ENCODE measurements at regions not wholly inside any gene's neighbourhood (a gene's known extent, or its start where the extent isn't known, plus 50 kb on each side); places are given as distances from the start of the nearest gene placed in this dataset.

DNA sequence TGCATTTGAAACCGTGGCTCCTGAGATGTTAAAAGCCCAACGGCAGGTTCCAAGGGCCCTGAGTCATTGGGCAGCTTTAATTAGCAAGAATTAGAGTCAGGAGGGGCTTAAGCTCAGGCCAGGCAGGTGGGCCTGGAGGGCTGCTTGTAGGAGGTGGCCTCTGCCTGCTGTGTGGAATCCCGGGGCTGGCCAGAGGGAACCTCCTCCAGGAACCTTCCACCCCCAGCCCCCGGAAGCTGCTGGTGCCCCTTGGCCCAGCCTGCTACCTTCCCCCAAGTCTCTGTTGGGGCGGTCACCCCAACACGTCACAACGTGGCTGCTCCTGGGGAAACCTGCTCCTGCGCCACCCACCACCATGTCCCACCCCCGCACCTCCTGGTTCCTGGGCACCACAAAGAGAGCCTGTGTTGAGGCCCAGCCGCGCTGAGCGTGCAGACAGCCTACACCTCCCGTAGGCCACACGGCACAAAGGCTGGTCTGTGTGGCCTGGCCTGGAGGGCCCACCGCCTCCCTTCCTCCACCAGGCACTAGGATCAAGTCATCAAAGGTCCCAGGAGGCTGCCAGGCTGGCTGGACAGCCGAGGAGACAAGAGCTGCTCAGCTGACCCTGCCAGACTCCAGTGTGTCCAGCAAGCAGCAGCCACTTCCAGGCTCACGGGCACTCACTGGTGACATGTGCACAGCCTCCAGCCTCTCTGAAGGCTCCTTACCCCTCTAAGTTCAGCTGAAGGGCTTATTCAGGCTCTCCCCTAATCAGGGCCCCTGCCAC is 86.3 kb downstream of the SNX5 start:
- H3K4me3 ChIP-seq (ENCODE audit: low read length), result no peak overlapping the region
- H3K27me3 ChIP-seq (ENCODE audit: control insufficient read depth, insufficient read depth, low read length), result no peaks in the 10 kb centered on the region
- H3K4me3 Mint-ChIP-seq, result no peak overlapping the region
- ATAC-seq (no peak), DNase-seq (no peak)
- TF ChIP-seq, protein P1, sequence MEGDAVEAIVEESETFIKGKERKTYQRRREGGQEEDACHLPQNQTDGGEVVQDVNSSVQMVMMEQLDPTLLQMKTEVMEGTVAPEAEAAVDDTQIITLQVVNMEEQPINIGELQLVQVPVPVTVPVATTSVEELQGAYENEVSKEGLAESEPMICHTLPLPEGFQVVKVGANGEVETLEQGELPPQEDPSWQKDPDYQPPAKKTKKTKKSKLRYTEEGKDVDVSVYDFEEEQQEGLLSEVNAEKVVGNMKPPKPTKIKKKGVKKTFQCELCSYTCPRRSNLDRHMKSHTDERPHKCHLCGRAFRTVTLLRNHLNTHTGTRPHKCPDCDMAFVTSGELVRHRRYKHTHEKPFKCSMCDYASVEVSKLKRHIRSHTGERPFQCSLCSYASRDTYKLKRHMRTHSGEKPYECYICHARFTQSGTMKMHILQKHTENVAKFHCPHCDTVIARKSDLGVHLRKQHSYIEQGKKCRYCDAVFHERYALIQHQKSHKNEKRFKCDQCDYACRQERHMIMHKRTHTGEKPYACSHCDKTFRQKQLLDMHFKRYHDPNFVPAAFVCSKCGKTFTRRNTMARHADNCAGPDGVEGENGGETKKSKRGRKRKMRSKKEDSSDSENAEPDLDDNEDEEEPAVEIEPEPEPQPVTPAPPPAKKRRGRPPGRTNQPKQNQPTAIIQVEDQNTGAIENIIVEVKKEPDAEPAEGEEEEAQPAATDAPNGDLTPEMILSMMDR (IDR thresholded peaks at IDR 0.05), result no peak
- peaks cover 9 to 13% of the 10 kb centered on the region in 2 donors for H3K27me3 Mint-ChIP-seq (ENCODE audit: low read depth in 2 of 2)
- peaks cover 12 to 13% of the 10 kb centered on the region in 2 donors for H3K4me1 Mint-ChIP-seq
- no peaks in the 10 kb centered on the region for H3K36me3 Mint-ChIP-seq
- intact Hi-C loops (cut with micrococcal nuclease), result no loop called here
- no peak overlapping the region for H3K27ac ChIP-seq (ENCODE audit: low read length)
- peaks cover 15% of the 10 kb centered on the region for H3K4me1 ChIP-seq (ENCODE audit: control insufficient read depth, insufficient read depth, low read length)
- 89% methylated on average over 17 of the region's 17 CpGs for WGBS (ENCODE audit: insufficient coverage)
- H3K36me3 ChIP-seq (ENCODE audit: control insufficient read depth, insufficient read depth, low read length), result no peaks in the 10 kb centered on the region
- H3K27ac Mint-ChIP-seq, result no peak overlapping the region
- H3K9me3 Mint-ChIP-seq, result no peaks in the 10 kb centered on the region
- H3K9me3 ChIP-seq (ENCODE audit: control insufficient read depth, insufficient read depth, low read length), result no peaks in the 10 kb centered on the region

DNA sequence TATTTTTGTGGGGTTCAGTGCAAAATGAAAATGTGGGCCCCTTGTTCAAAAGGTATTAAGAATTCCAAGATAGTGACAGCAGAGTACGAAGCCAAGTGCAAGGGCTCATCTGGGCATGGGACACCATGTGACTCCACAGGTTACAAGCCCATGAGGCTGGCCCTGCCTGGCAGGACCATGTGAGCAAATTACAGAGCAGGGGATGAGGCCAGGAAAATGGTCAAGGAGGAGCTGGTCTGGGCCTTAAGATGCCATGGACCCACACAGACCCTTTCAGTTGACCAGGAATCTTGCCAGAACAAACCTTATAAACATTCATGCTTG is 86.9 kb downstream of the SNX5 start:
- Histone ChIP-seq H3K27me3 (ENCODE audit: control insufficient read depth, insufficient read depth, low read length) (no peaks in the 10 kb centered on the region), H3K9me3 (ENCODE audit: control insufficient read depth, insufficient read depth, low read length) (no peaks in the 10 kb centered on the region), H3K27ac (ENCODE audit: low read length) (no peak overlapping the region), H3K4me1 (ENCODE audit: control insufficient read depth, insufficient read depth, low read length) (peaks cover 10% of the 10 kb centered on the region), H3K36me3 (ENCODE audit: control insufficient read depth, insufficient read depth, low read length) (no peaks in the 10 kb centered on the region), H3K4me3 (ENCODE audit: low read length) (no peak overlapping the region)
- WGBS (ENCODE audit: insufficient coverage), result 89% methylated on average over 1 of the region's 1 CpG
- Mint-ChIP-seq H3K27me3 (ENCODE audit: low read depth in 2 of 2) (peaks cover 15 to 19% of the 10 kb centered on the region in 2 donors), H3K36me3 (no peaks in the 10 kb centered on the region), H3K4me3 (no peak overlapping the region), H3K27ac (no peak overlapping the region), H3K9me3 (no peaks in the 10 kb centered on the region), H3K4me1 (peaks cover 11 to 13% of the 10 kb centered on the region in 2 donors)
- intact Hi-C loops (cut with micrococcal nuclease), result no loop called here
- DNase-seq, result no peak
- TF ChIP-seq, protein P1 (IDR thresholded peaks at IDR 0.05), result no peak
- no peak for ATAC-seq

DNA sequence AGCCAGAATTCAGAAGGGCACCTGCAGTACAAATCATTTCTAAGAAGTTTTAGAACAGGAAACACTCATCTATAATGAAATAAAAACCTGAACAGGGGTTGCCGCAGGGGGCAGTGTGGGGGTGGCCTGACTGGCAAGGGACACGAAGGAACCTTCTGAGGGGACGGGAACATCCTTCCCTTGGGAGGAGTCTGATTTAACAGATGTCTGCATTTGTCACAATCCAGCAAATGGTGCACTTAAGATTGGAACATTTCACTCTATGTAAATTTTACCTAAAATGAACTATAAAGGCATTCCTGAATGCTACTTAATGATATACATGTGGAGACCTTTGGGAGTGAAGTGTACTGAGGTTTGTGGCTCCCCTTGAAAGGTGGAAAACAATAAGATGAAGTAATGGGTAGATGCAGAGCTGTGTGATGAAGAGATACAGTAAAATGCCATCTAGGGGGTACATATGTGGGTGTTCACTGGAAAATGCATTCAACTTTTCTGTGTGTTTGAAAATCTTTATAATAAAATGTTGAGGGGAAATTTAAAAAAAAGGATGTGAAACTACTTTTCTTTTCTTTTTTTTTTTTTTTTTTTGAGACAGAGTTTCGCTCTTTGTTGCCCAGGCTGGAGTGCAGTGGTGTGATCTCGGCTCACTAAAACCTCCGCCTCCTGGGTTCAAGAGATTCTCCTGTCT is 89.5 kb downstream of the SNX5 start:
- Histone ChIP-seq H3K4me1 (ENCODE audit: control insufficient read depth, insufficient read depth, low read length) (peaks cover 7% of the 10 kb centered on the region), H3K4me3 (ENCODE audit: low read length) (no peak overlapping the region), H3K9me3 (ENCODE audit: control insufficient read depth, insufficient read depth, low read length) (no peaks in the 10 kb centered on the region), H3K27ac (ENCODE audit: low read length) (no peak overlapping the region), H3K27me3 (ENCODE audit: control insufficient read depth, insufficient read depth, low read length) (no peaks in the 10 kb centered on the region), H3K36me3 (ENCODE audit: control insufficient read depth, insufficient read depth, low read length) (no peaks in the 10 kb centered on the region)
- Mint-ChIP-seq H3K4me1 (peaks cover 7 to 11% of the 10 kb centered on the region in 2 donors), H3K9me3 (no peaks in the 10 kb centered on the region), H3K36me3 (no peaks in the 10 kb centered on the region), H3K4me3 (no peak overlapping the region), H3K27ac (no peak overlapping the region), H3K27me3 (ENCODE audit: low read depth in 2 of 2) (peaks cover 19 to 22% of the 10 kb centered on the region in 2 donors)
- 27% methylated on average over 6 of the region's 6 CpGs for WGBS (ENCODE audit: insufficient coverage)
- TF ChIP-seq, protein P1 (IDR thresholded peaks at IDR 0.05), result no peak
- ATAC-seq, result no peak
- no peak for DNase-seq
- intact Hi-C loops (cut with micrococcal nuclease), result no loop called here
